Globus pallidus (tissue), 1 donor: ENCODE measurements at regions not wholly inside any gene's neighbourhood (a gene's known extent, or its start where the extent isn't known, plus 50 kb on each side); places are given as distances from the start of the nearest gene placed in this dataset.

Source experiments
- DNase-seq: peaks from one replicate; pipeline ENCODE4 v3.0.0-alpha.2; 2015; ENCODE audit warnings: low spot score

DNA sequence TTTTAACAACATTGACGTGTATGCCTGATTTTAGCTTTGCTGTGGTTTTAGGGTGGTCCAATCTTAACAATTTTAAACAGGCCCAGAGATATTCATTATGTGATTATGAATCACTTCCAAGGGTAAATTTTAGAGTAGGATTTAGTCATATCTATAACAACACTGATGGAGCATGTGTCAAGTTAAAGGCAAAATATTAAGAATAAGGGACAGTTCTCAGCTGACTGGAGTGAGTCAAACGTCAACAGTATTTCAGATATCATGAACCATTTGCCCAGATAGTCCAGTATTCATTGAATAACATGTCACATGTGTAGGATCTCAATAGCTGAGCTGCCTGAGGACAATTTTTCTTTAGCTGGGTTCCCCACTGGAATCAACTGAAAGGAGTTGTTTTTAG lies 61.3 kb upstream of the VCX2 start:
- DNase-seq: no peak

- DNase-seq: no peak
Observed at GRCh38 chrX:8233091-8233490, 62.0 kb upstream of the VCX2 start.

DNA sequence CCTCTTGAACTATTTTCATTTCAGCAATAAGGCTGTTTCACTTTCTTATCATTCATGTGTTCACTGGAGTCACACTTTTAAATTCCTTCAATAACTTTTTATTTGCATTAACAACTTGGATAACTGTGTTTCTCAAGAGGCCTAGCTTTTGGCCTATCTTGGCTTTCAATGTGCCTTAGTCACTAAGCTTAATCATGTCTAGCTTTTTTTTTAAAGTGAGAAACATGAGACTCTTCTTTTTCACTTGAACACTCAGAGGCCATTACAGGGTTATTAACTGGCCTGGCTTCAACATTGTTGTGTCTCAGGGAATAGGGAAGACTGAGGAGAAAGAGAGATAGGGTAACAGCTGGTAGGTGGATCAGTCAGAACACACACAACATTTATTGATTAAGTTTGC lies 64.0 kb upstream of the VCX2 start:
- no peak for DNase-seq

- DNase-seq: no peak
Observed at GRCh38 chrX:8237718-8238117, 66.7 kb upstream of the VCX2 start.

DNA sequence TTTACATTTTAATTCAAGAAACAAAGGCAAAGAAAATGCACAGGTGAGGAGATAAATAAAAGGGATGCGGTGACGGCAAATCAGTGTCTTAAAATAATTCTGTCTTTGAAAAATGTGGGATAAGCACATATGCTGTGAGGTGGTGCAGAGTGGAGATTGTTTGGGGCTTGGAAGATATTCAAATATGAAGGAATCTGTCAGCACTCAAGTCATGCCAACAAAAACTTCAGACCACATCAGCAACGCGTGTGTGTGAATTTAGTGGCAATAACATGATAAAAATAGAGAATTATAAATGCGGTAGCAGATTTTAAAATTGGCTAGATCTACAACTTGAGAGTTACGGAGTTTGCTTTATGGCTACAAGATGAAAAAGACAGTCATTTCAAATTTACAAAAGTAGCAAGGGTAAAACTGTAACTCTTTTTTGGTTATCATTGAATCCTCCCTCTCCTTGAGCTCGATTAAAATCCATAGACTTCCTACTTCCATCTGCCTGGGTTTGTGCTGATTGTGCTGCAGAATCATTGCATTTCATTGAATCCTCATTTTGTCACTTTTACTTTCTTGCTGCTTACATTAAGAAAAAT lies 71.5 kb upstream of the VCX2 start:
- DNase-seq: no peak

DNA sequence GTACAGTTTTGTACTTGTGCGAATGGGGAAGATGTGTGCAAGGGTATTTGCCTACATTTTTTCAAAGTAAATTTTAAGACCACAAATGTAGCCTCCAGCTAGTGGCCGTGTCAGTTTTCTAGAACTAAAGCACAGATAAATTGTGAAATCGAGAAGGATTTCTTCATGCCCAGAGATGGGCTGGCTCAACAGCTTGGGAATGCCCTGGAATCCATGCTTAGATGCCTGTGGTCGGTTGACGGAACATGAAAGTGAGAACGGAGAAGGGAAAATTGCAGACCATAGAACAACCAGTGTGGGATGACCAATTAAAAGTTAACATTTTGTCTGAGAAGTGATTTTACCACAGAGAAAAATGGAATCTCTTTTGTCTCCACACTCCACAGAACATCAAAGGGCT lies 73.2 kb upstream of the VCX2 start:
- DNase-seq: no peak

DNA sequence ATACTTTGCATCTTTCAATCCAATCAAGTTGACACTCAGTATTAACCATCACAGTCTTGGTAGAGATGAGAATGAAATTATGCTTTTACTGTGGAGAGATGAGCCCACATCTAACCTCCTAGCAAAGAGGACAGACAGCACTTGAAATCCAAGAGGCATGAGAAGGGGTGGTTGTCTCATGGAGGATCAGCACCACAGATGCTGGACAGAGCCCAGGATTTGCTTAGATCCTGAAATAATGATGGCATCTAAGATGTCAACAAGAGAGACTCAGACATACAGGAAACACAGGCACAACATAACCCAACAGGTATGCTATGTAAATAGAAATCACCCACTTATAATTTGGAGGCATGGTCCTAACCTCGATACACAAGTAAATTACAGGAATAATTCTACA lies 74.3 kb upstream of the VCX2 start:
- no peak for DNase-seq

- DNase-seq: no peak
Observed at GRCh38 chrX:8253096-8253495, 82.0 kb upstream of the VCX2 start.

DNA sequence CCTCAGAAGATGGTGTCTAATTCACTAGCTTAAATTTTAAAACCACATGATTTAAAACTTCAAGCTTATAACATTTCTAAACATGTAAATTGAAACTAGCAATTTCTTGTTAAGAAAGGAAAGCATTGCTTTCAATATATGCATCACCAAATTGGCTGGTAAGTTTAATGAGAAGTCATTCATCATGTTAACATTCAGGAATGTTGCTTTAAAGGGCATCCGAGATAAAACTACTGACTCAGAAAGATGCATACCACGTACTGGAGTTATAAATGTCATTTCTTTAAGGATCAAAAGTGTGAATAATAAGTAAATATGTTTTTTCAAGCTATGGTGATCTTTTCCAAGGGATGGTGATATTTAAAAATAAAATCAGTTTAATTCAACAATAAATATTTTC lies 83.3 kb upstream of the VCX2 start:
- no peak for DNase-seq

DNA sequence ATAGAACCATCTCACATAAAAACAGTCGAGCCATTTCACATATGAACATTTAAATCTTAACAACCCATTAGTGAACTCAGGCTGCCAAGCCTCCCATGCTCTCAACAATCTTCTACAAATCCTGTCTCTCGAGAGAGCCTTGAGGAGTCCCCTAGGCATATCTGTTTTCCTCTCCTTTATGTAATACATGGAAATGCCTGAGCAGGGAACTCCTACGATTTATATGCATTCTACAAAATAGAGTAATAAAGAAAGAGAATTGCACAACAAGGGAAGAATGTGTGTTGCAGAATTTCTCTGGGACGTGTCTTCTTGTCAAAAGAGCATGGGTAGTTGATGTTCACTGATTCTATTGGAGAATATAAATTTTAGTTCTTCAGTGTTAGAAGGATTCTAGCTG lies 101.8 kb upstream of the VCX2 start:
- no peak for DNase-seq

- no peak for DNase-seq
Observed at GRCh38 chrX:8273451-8273895, 102.4 kb upstream of the VCX2 start.

- no peak for DNase-seq
Observed at GRCh38 chrX:8274170-8274569, 103.1 kb upstream of the VCX2 start.

GRCh38 chrX:8278557-8278956 lies 107.5 kb upstream of the VCX2 start:
- no peak for DNase-seq

- no peak for DNase-seq
Observed at GRCh38 chrX:8279323-8279722, 108.3 kb upstream of the VCX2 start.

GRCh38 chrX:8284131-8284530 lies 113.1 kb upstream of the VCX2 start:
- no peak for DNase-seq

GRCh38 chrX:8288590-8288989 lies 117.5 kb upstream of the VCX2 start:
- DNase-seq: no peak

- DNase-seq: no peak
Observed at GRCh38 chrX:8289523-8289922, 118.5 kb upstream of the VCX2 start.

GRCh38 chrX:8297766-8298165 lies 126.7 kb upstream of the VCX2 start:
- DNase-seq: no peak

DNA sequence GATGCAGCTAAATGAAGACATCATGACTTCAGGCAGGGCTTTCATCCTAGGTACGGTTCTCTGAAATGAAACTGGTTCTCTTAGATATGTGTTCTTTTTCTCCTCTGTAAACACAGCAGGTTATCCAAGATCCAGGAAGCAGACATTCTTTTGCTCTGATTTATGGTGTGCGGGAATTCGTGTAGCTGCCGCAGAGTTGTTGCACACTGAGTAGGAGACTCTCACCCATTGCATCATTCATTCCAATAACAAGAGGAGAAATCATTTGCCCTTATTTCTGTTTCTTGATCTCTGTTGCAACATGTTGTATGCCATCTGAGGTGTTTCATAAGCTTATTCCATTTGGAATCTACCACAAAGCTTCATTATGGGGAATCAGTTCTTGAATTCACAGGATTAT lies 133.6 kb upstream of the VCX2 start:
- DNase-seq: no peak

DNA sequence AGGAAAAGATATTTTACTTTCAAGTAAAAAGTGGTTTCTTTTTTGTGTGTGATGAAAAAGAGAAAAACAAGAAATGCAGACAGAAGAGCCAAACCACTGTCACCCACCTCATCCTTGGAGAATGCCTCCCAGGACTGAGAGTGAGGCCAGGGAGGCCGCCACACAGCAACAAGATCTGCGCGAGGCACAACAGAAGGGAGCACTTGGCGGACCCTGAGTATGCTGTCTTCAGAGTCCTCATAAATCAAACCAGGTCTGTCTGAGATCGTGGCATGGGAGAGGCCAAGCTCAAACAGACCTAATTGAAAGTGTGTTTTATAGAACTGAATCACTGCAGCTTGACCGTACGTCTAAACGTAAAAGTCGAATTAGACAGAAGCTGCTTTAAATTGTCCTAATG lies 134.3 kb upstream of the VCX2 start:
- no peak for DNase-seq

- DNase-seq: peak; percentile 38
Observed at GRCh38 chrX:8306291-8306925, 135.3 kb upstream of the VCX2 start.

- no peak for DNase-seq
Observed at GRCh38 chrX:8310409-8310808, 139.3 kb upstream of the VCX2 start.

- DNase-seq: no peak
Observed at GRCh38 chrX:8313844-8314243, 142.8 kb upstream of the VCX2 start.

DNA sequence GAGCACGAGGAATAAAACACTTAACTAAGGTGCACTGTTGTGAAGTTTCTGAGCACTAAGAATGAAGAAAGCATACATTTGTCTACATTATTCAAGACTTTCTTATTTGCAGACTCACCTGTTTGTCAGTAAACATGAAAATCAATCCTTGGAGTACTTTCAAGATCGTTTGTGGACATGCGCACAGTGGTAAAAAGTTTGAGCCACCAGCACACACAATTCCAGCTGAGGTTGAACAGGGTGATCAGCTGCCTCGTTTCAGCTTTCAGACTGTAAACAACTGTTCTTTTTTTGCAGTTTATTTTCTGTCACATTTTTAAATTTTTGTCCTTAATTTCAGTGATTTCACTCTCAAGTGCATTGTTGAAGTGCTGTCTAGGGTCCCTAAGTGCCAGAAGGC lies 143.8 kb upstream of the VCX2 start:
- DNase-seq: no peak
